ENCODE measurements at regions not wholly inside any gene's neighbourhood (a gene's known extent, or its start where the extent isn't known, plus 50 kb on each side); places are given as distances from the start of the nearest gene placed in this dataset.
"Not testable (repeated sequence)": the region's sequence is repeated elsewhere in the genome, so short reads cannot be mapped to it uniquely, and the experiment has no call there.

DNA sequence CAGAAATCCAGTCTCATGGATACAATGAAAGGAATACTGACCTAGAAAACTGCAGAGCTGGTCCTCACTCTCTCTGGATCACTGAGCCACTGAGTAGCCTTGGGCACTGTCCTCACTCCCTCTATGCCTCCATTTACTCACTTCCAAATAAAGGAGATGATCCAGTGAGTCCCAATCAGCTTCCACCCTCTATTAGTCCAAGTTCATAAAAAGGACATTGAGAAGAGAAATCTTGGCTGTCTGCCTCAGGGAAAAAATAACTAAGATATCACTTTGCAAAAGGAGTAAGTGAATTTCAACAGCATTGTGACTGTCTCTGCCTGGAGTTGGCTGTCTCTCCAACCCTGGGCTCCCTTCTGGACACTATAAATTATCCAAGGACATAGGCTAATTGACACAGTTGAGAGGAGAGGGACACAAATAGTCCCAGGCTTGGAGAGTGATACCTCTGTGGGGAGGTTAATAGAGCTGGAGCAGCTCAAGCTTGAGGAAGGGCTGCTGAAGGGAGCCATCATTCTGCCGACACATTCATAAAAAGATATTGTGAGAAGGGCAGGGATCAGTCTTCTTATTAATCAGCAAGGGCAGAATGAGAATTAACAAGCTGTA is 572.3 kb downstream of the RAB28 start:
- no peak for TF ChIP-seq ZFX (IDR thresholded peaks at IDR 0.05; ENCODE audit: borderline replicate concordance)
- TF ChIP-seq CTCF (IDR thresholded peaks at IDR 0.05): no peak
- no peak overlapping the region for H3K27ac ChIP-seq

DNA sequence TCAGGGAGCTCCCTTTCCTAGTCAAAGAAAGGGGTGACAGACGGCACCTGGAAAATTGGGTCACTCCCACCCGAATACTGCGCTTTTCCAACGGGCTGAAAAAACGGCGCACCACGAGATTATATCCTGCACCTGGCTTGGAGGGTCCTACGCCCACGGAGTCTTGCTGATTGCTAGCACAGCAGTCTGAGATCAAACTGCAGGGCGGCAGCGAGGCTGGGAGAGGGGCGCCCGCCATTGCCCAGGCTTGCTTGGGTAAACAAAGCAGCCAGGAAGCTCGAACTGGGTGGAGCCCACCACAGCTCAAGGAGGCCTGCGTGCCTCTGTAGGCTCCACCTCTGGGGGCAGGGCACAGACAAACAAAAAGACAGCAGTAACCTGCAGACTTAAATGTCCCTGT is 580.5 kb downstream of the RAB28 start:
- H3K27ac ChIP-seq: not testable (repeated sequence)

DNA sequence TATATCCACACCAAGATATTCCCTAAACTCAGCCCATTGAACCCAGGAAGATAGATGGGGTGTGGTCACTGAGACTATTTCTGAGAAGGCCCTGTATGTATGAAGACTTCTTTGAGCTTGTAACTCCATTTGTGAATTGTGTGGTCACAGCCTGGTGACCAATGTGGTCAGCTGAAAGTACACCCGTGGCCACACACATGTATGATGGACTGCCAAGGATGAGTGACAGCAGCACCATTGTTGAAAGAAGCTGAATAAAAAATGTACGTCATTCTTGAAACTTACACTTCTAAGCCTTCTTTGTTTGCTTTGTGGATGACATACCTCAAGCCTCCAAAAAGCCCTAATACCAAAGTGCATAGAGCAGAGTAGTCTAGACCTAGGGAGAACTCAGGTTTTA is 581.4 kb downstream of the RAB28 start:
- no peak overlapping the region for H3K27ac ChIP-seq
- TF ChIP-seq ZFX (IDR thresholded peaks at IDR 0.05; ENCODE audit: borderline replicate concordance): no peak
- no peak for TF ChIP-seq CTCF (IDR thresholded peaks at IDR 0.05)

DNA sequence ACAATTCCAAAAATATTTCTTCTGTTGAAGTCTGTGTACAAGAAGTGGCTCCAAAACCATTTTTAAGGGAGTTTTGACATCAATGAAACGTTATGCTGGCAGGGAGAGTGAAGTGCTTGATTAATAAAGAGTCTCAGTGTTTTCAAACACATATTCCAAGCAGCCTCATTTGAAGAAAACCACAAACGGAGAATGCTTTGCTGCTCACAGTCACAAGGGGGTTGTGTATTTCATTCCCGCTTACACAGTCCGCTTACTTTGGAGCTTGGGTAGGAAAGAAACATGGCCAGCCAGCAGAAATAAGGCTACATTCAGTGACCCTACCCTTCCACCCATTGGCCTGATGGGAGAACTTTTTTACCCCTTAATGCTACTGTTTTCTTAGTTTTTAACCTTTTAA is 586.2 kb downstream of the RAB28 start:
- TF ChIP-seq CTCF (IDR thresholded peaks at IDR 0.05): no peak
- no peak for TF ChIP-seq ZFX (IDR thresholded peaks at IDR 0.05; ENCODE audit: borderline replicate concordance)
- no peak overlapping the region for H3K27ac ChIP-seq

- H3K27ac ChIP-seq: no peak overlapping the region
- no peak for TF ChIP-seq ZFX (IDR thresholded peaks at IDR 0.05; ENCODE audit: borderline replicate concordance)
- no peak for TF ChIP-seq CTCF (IDR thresholded peaks at IDR 0.05)
Measured at GRCh38 chr4:12894062-12894461, 590.1 kb downstream of the RAB28 start.

DNA sequence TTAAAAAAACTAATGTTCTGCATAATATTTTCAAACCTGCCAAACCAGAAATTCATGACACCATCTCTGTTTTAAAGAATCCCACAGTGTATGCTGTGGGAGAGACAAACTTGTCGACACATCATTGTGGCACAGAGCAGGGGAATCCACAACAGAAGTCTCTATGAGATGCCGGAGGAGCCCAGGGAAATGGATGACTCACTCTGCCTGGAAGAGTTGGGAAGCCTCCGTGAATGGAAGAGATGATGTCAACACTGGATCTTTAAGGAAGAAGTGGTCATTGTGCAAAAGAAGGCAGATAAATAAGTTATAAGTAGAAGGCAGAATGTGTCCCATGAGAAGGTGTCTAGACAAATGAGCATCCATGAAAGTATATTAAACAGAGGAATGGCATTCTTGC is 595.1 kb downstream of the RAB28 start:
- no peak for TF ChIP-seq CTCF (IDR thresholded peaks at IDR 0.05)
- no peak for TF ChIP-seq ZFX (IDR thresholded peaks at IDR 0.05; ENCODE audit: borderline replicate concordance)
- no peak overlapping the region for H3K27ac ChIP-seq

DNA sequence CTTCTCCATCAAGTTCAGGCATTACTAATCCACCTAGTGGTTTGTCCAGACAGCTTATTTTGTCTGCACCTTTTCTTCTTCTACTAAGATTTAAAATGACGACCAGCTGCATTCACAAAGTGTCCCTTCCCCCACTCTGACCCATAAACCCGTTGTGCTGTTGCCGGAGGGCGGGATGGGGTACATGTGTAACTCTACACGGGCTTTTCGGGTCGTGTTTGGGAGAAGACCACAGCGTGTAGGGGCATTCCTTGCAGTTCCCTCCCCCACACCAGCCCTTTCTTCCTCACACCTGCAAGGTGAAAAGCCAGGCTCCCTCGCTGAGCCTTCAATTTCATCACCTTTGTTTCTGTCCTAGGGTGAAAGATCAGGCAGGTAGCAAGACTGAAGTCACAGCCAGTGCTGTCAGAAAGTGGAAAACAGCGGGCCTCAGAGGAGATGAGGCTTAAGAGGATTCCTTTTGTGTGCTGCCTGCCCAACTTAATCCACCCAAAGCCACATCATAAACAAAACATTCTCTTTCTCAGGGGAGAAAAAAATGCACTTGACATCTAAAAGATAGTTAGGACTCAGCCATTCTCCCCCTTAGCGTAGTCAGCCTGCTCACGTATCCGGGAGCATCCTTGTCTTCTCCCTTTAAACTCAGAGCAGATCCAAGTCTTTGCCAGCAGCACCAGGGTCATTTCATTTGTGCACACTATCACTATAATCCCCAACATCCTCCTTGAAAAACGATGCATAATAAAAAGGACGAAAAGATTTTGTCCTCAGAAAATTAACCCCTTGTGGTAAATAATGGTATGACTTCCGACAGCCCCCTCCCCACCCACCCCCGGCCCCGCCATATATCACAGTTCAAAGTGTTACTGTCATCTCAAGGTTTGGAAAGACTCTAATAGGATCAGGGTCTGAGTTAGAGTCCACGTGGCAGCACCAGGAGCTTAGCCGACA is 599.0 kb downstream of the RAB28 start:
- TF ChIP-seq ZFX (IDR thresholded peaks at IDR 0.05; ENCODE audit: borderline replicate concordance): no peak
- TF ChIP-seq CTCF (IDR thresholded peaks at IDR 0.05): no peak
- H3K27ac ChIP-seq: no peak overlapping the region
